Sigmoid colon (tissue), 6 donors: ENCODE measurements at regions not wholly inside any gene's neighbourhood (a gene's known extent, or its start where the extent isn't known, plus 50 kb on each side); places are given as distances from the start of the nearest gene placed in this dataset.

Experiments used
- DNase-seq: peaks from one replicate; pipeline ENCODE4 v3.0.0-alpha.2; 2019
- H3K27ac ChIP-seq, 4 donors: fragments of 200-600 bp; sonication (generic); one replicate each; pipeline ENCODE4 v1.5.1; 2016 to 2019; ENCODE audit warnings: mild to moderate bottlenecking in 1 of 4
- H3K27me3 ChIP-seq, 3 donors: fragments of 200-600 bp; sonication (generic); one replicate each; pipeline ENCODE4 v1.5.1; 2019; ENCODE audit warnings: mild to moderate bottlenecking in 1 of 3
- H3K36me3 ChIP-seq, 4 donors: fragments of 200-600 bp; sonication (generic); one replicate each; pipeline ENCODE4 v1.5.1; 2016 to 2019
- H3K4me1 ChIP-seq, 4 donors: fragments of 200-600 bp; sonication (generic); one replicate each; pipeline ENCODE4 v1.5.1; 2017 to 2019
- H3K4me3 ChIP-seq, 4 donors: fragments of 200-600 bp; sonication (generic); one replicate each; pipeline ENCODE4 v1.5.1; 2017 to 2019; ENCODE audit warnings: mild to moderate bottlenecking in 2 of 4, moderate library complexity in 1 of 4
- H3K9me3 ChIP-seq, 4 donors: fragments of 200-600 bp in 3 of 4; sonication (generic) in 3 of 4; one replicate each; pipeline versions ENCODE4 v1.5.1 to v1.6.1; 2013 to 2019
- CTCF ChIP-seq, 4 experiments: fragments of 450-650 bp in 3 of 4; fragments of 200-600 bp in 1 of 4; IDR thresholded peaks; one replicate each; pipeline ENCODE4 v1.5.1; 2016 to 2019; ENCODE audit warnings: antibody characterized with exemption in 4 of 4, mild to moderate bottlenecking in 3 of 4, moderate library complexity in 2 of 4
- EP300 ChIP-seq, 4 donors: sonication (generic); formaldehyde crosslinking; IDR thresholded peaks; one replicate each; pipeline ENCODE4 v1.6.1; 2017; ENCODE audit warnings: antibody characterized with exemption in 4 of 4
- POLR2A ChIP-seq, 2 donors: fragments of 450-650 bp; IDR thresholded peaks; one replicate each; pipeline ENCODE4 v1.6.1; 2016; ENCODE audit warnings: antibody characterized with exemption in 2 of 2, mild to moderate bottlenecking in 2 of 2, moderate library complexity in 2 of 2
- POLR2AphosphoS5 ChIP-seq, 4 donors: sonication (generic); formaldehyde crosslinking; IDR thresholded peaks; one replicate each; pipeline ENCODE4 v1.6.1; 2017; ENCODE audit warnings: antibody characterized with exemption in 4 of 4
- WGBS, 2 donors: extraction: QIAGEN DNeasy Blood & Tissue Kit; methylation state at CpG; one replicate each; pipeline ENCODE4 v1.1.7; 2013; 5-methylcytosine and 5-hydroxymethylcytosine counted together
- intact Hi-C: fragments of 100-400 bp; cut with DNase I; formaldehyde crosslinking; loops from one replicate; pipeline ENCODE4 v1.15.1; 2023
- donor health status: healthy with polysubstance abuse.
- donor health status: healthy.

DNA sequence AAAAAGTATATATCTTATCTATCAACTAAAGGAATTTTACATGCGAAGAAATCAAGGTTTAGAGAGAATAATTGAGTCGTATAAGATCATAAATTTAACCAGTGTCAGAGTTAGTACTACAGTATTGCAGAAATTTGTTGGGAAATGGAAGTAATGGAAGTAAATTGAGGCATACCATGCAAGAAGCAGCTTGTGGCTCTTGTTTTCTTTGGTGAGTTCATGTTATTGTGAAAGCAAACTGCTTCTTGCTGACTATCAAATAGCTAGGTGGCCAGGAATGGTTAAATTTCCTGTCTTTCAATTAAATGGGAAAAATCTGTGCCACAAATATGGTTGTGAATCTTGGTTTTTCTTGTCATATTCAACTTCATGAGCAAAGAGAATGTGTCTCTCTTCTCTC lies 652.7 kb downstream of the LMO4 start:
- H3K36me3 ChIP-seq: no peaks in the 10 kb centered on the region
- no peaks in the 10 kb centered on the region for H3K9me3 ChIP-seq
- no peaks in the 10 kb centered on the region for H3K4me1 ChIP-seq
- intact Hi-C loops: no loop called here
- no peak for DNase-seq
- no peak overlapping the region for H3K4me3 ChIP-seq
- TF ChIP-seq POLR2AphosphoS5 (IDR thresholded peaks at IDR 0.05) (no peak), EP300 (IDR thresholded peaks at IDR 0.05) (no peak), POLR2A (IDR thresholded peaks at IDR 0.05) (no peak), CTCF (IDR thresholded peaks at IDR 0.05) (no peak)
- no peaks in the 10 kb centered on the region for H3K27me3 ChIP-seq
- H3K27ac ChIP-seq: no peak overlapping the region
- 76 to 92% methylated on average over 2 of the region's 2 CpGs for WGBS, 2 donors

GRCh38 chr1:87981810-87982209 lies 653.1 kb downstream of the LMO4 start:
- no peak overlapping the region for H3K27ac ChIP-seq
- TF ChIP-seq CTCF (IDR thresholded peaks at IDR 0.05): no peak
- no peak for TF ChIP-seq POLR2A (IDR thresholded peaks at IDR 0.05)
- TF ChIP-seq EP300 (IDR thresholded peaks at IDR 0.05): no peak
- TF ChIP-seq POLR2AphosphoS5 (IDR thresholded peaks at IDR 0.05): no peak
- H3K4me3 ChIP-seq: no peak overlapping the region
- no peaks in the 10 kb centered on the region for H3K4me1 ChIP-seq
- WGBS, 2 donors: 96 to 98% methylated on average over 1 of the region's 1 CpG
- no peak for DNase-seq
- no peaks in the 10 kb centered on the region for H3K27me3 ChIP-seq
- H3K9me3 ChIP-seq: no peaks in the 10 kb centered on the region
- intact Hi-C loops: no loop called here
- H3K36me3 ChIP-seq: no peaks in the 10 kb centered on the region

- H3K4me1 ChIP-seq: no peaks in the 10 kb centered on the region
- H3K36me3 ChIP-seq: no peaks in the 10 kb centered on the region
- H3K4me3 ChIP-seq: no peak overlapping the region
- no peaks in the 10 kb centered on the region for H3K27me3 ChIP-seq
- DNase-seq: no peak
- H3K27ac ChIP-seq: no peak overlapping the region
- intact Hi-C loops: no loop called here
- no peak for TF ChIP-seq EP300 (IDR thresholded peaks at IDR 0.05)
- TF ChIP-seq POLR2A (IDR thresholded peaks at IDR 0.05): no peak
- TF ChIP-seq POLR2AphosphoS5 (IDR thresholded peaks at IDR 0.05): no peak
- 96 to 98% methylated on average over 1 of the region's 1 CpG for WGBS, 2 donors
- no peaks in the 10 kb centered on the region for H3K9me3 ChIP-seq
These were observed 655.2 kb downstream of the LMO4 start for GRCh38 chr1:87983841-87984240.

- TF ChIP-seq POLR2AphosphoS5 (IDR thresholded peaks at IDR 0.05) (no peak), EP300 (IDR thresholded peaks at IDR 0.05) (no peak), CTCF (IDR thresholded peaks at IDR 0.05) (no peak), POLR2A (IDR thresholded peaks at IDR 0.05) (no peak)
- Histone ChIP-seq H3K27ac (no peak overlapping the region), H3K9me3 (no peaks in the 10 kb centered on the region), H3K27me3 (no peaks in the 10 kb centered on the region), H3K4me3 (no peak overlapping the region), H3K4me1 (no peaks in the 10 kb centered on the region), H3K36me3 (no peaks in the 10 kb centered on the region)
- intact Hi-C loops: no loop called here
- 94% methylated on average over 1 of the region's 1 CpG for WGBS, 2 donors
- no peak for DNase-seq
These were observed 656.4 kb downstream of the LMO4 start for GRCh38 chr1:87985071-87985470.

DNA sequence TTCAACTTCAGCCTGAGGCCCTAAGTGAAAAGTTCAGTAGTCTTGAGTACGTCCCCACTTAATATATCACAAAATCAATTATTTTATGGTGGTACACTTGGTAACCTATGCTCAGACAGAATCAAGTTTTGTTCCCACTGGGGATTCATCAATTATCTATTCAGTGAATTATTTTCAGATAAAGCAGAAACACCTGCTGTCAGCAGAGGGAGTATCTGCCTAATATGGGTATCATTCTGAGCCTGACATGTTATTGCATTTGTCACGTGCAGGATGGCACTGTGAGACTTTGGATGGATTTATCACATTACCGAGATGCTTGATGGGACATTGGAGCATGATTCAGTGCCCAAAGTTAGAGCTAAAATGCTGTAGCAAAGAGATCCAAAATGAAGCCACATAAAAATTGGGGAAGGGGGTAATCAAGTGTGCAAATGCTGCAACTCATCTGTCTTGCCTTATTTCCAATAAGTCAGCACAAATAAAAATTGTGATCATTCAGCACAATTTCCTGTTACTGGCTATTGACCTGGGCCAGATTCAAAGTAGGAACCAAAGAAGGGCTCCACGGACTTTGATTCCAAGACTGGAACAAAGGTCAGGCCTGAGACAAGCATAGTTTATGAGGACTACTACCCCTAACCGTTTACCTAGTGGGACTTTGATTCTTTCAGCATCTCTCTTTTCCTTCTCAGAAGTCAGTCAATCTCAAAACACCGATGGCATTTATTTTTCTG lies 657.6 kb downstream of the LMO4 start:
- no peak overlapping the region for H3K4me3 ChIP-seq
- intact Hi-C loops: no loop called here
- no peaks in the 10 kb centered on the region for H3K27me3 ChIP-seq
- TF ChIP-seq POLR2AphosphoS5 (IDR thresholded peaks at IDR 0.05) (no peak), POLR2A (IDR thresholded peaks at IDR 0.05) (no peak), CTCF (IDR thresholded peaks at IDR 0.05) (no peak), EP300 (IDR thresholded peaks at IDR 0.05) (no peak)
- H3K36me3 ChIP-seq: no peaks in the 10 kb centered on the region
- 51 to 77% methylated on average over 6 of the region's 6 CpGs for WGBS, 2 donors
- no peak for DNase-seq
- no peaks in the 10 kb centered on the region for H3K9me3 ChIP-seq
- H3K4me1 ChIP-seq: no peaks in the 10 kb centered on the region
- H3K27ac ChIP-seq: no peak overlapping the region
